GM23338 (cell line): ENCODE measurements at regions not wholly inside any gene's neighbourhood (a gene's known extent, or its start where the extent isn't known, plus 50 kb on each side); places are given as distances from the start of the nearest gene placed in this dataset.

ENCODE experiments used
- ATAC-seq: fragments of 200-7000 bp; cut with Tn5 transposase; 3 replicates; pipeline ENCODE4 v1.9.1; 2020
- DNase-seq: peaks from one replicate; pipeline ENCODE4 v3.0.0-alpha.2; 2015; ENCODE audit warnings: low spot score
- H2AFZ ChIP-seq: fragments of 200-600 bp; sonication (generic); 2 replicates; pipeline ENCODE4 v1.8.0; 2016; ENCODE audit warnings: antibody characterized with exemption, mild to moderate bottlenecking, moderate library complexity
- H3F3A ChIP-seq: fragments of 200-600 bp; sonication (generic); replicated peaks from 2 replicates; pipeline ENCODE4 v1.8.0; 2017; ENCODE audit warnings: antibody characterized with exemption, mixed run types, low read depth
- H3K27ac ChIP-seq: fragments of 200-600 bp; sonication (generic); 2 replicates; pipeline ENCODE4 v1.6.1; 2016; ENCODE audit warnings: low read depth
- H3K27me3 ChIP-seq: fragments of 200-600 bp; sonication (generic); 2 replicates; pipeline ENCODE4 v1.8.0; 2016; ENCODE audit warnings: mild to moderate bottlenecking, mixed run types, moderate library complexity; ENCODE audit not compliant: insufficient read depth
- H3K36me3 ChIP-seq: fragments of 200-600 bp; sonication (generic); 2 replicates; pipeline ENCODE4 v1.8.0; 2016; ENCODE audit warnings: mild to moderate bottlenecking; ENCODE audit not compliant: insufficient read depth
- H3K4me1 ChIP-seq: fragments of 200-600 bp; sonication (generic); 2 replicates; pipeline ENCODE4 v1.8.0; 2016; ENCODE audit warnings: mild to moderate bottlenecking, moderate library complexity; ENCODE audit not compliant: insufficient read depth
- H3K4me2 ChIP-seq: fragments of 200-600 bp; sonication (generic); 2 replicates; pipeline ENCODE4 v1.7.1; 2017; ENCODE audit warnings: mixed run types
- H3K4me3 ChIP-seq: fragments of 200-600 bp; sonication (generic); 2 replicates; pipeline ENCODE4 v1.6.1; 2016; ENCODE audit warnings: mixed run types
- H3K79me2 ChIP-seq: fragments of 200-600 bp; sonication (generic); replicated peaks from 2 replicates; pipeline ENCODE4 v1.8.0; 2017; ENCODE audit warnings: mild to moderate bottlenecking; ENCODE audit not compliant: insufficient read depth
- H3K9me2 ChIP-seq: fragments of 200-600 bp; sonication (generic); 2 replicates; pipeline ENCODE4 v1.8.0; 2017; ENCODE audit not compliant: insufficient read depth
- H4K20me1 ChIP-seq: fragments of 200-600 bp; sonication (generic); replicated peaks from 2 replicates; pipeline ENCODE4 v1.8.0; 2017; ENCODE audit warnings: mild to moderate bottlenecking; ENCODE audit not compliant: insufficient read depth
- H3K27ac Mint-ChIP-seq: 2 replicates; pipeline ENCODE4 v1.8.0; 2020; ENCODE audit warnings: inconsistent platforms, mild to moderate bottlenecking, moderate library complexity, mixed read lengths
- H3K27me3 Mint-ChIP-seq: 3 replicates; pipeline ENCODE4 v1.8.0; 2022; ENCODE audit warnings: low read depth, mild to moderate bottlenecking, moderate library complexity, mixed read lengths, inconsistent platforms; ENCODE audit not compliant: insufficient read depth, poor library complexity
- H3K36me3 Mint-ChIP-seq: 3 replicates; pipeline ENCODE4 v1.8.0; 2021; ENCODE audit warnings: low read depth, mild to moderate bottlenecking, inconsistent platforms, moderate library complexity, mixed read lengths
- H3K4me1 Mint-ChIP-seq: 3 replicates; pipeline ENCODE4 v1.8.0; 2020; ENCODE audit warnings: mild to moderate bottlenecking, inconsistent platforms, mixed read lengths
- H3K4me3 Mint-ChIP-seq: 3 replicates; pipeline ENCODE4 v1.8.0; 2021; ENCODE audit warnings: moderate library complexity, mild to moderate bottlenecking, inconsistent platforms, mixed read lengths
- H3K9me3 Mint-ChIP-seq: 3 replicates; pipeline ENCODE4 v1.8.0; 2020; ENCODE audit warnings: moderate library complexity, mild to moderate bottlenecking, inconsistent platforms, mixed read lengths
- CREB1 ChIP-seq: fragments of 250-450 bp; sonication (Bioruptor Pico); IDR thresholded peaks from 2 replicates; pipeline ENCODE4 v1.5.0; 2020; ENCODE audit warnings: low read depth, mild to moderate bottlenecking, moderate library complexity
- CTCF ChIP-seq, 2 experiments: fragments of 200-600 bp in 1 of 2; sonication (generic) in 1 of 2; conservative IDR thresholded peaks; 2 replicates each; pipeline versions ENCODE4 v1.5.1 to v1.6.1; 2016 to 2017; ENCODE audit warnings: antibody characterized with exemption in 2 of 2, low read depth in 2 of 2, mild to moderate bottlenecking in 2 of 2, moderate library complexity in 1 of 2
- ETS1 ChIP-seq: IDR thresholded peaks from 2 replicates; pipeline ENCODE4 v1.6.1; 2016; ENCODE audit warnings: antibody characterized with exemption
- EZH2 ChIP-seq: fragments of 200-600 bp; sonication (generic); IDR thresholded peaks from one replicate; pipeline ENCODE4 v1.8.0; 2017; ENCODE audit warnings: antibody characterized with exemption, mild to moderate bottlenecking, low read depth; ENCODE audit not compliant: unreplicated experiment
- EZH2phosphoT487 ChIP-seq: fragments of 200-600 bp; sonication (generic); IDR thresholded peaks from one replicate; pipeline ENCODE4 v1.8.1; 2018; ENCODE audit warnings: antibody characterized with exemption; ENCODE audit not compliant: unreplicated experiment
- JUNB ChIP-seq: IDR thresholded peaks from one replicate; pipeline ENCODE4 v1.6.1; 2016; ENCODE audit warnings: antibody characterized with exemption; ENCODE audit not compliant: unreplicated experiment
- NANOG ChIP-seq: IDR thresholded peaks from 2 replicates; pipeline ENCODE4 v1.6.1; 2016; ENCODE audit warnings: antibody characterized with exemption, borderline replicate concordance
- POLR2AphosphoS5 ChIP-seq: IDR thresholded peaks from 2 replicates; pipeline ENCODE4 v1.6.1; 2016; ENCODE audit warnings: antibody characterized with exemption, low read depth
- ZNF114 ChIP-seq: fragments of 250-450 bp; sonication (Bioruptor Pico); IDR thresholded peaks from 2 replicates; pipeline ENCODE4 v1.5.0; 2020; ENCODE audit warnings: mild to moderate bottlenecking, moderate library complexity
- ZNF331 ChIP-seq: fragments of 250-450 bp; sonication (Bioruptor Pico); IDR thresholded peaks from 2 replicates; pipeline ENCODE4 v1.5.0; 2020; ENCODE audit warnings: low read depth, mild to moderate bottlenecking, moderate library complexity

- TF ChIP-seq CTCF (conservative IDR thresholded peaks at IDR 0.05; ENCODE audit: low read depth in 2 of 2) (no peak), ETS1 (no peak), ZNF331 (CRISPR knock-in tag) (no peak), EZH2 (no peak)
Observed at GRCh38 chr9:36463467-36463866, 63.4 kb upstream of the RNF38 start (continued).

- TF ChIP-seq NANOG: no peak
- no peak for TF ChIP-seq CREB1 (CRISPR knock-in tag)
- no peak for TF ChIP-seq EZH2phosphoT487
- TF ChIP-seq ETS1: no peak
- TF ChIP-seq ZNF114: no peak
- TF ChIP-seq ZNF331 (CRISPR knock-in tag): no peak
- TF ChIP-seq POLR2AphosphoS5: no peak
- TF ChIP-seq EZH2: no peak
- no peak for TF ChIP-seq JUNB
- no peak overlapping the region for H3K4me2 ChIP-seq
- H3K4me3 ChIP-seq: no peak overlapping the region
- H4K20me1 ChIP-seq: peaks cover 57% of the 10 kb centered on the region
- peaks cover 5% of the 10 kb centered on the region; the same call in 1 of the 2 replicates for H3F3A ChIP-seq
- Mint-ChIP-seq H3K4me1 (peaks cover 20% of the 10 kb centered on the region), H3K36me3 (peaks cover 34% of the 10 kb centered on the region), H3K4me3 (no peak overlapping the region), H3K27me3 (no peaks in the 10 kb centered on the region), H3K27ac (no peak overlapping the region; the same call in 1 of the 2 replicates), H3K9me3 (no peaks in the 10 kb centered on the region)
- ATAC-seq (peak; percentile 38; the same call in 1 of the 3 replicates), DNase-seq (no peak)
- no peak overlapping the region for H2AFZ ChIP-seq
- peak overlapping the region; percentile 39; the same call in 1 of the 2 replicates for H3K27ac ChIP-seq
- peaks cover 2% of the 10 kb centered on the region for H3K79me2 ChIP-seq
- H3K36me3 ChIP-seq: peaks cover 3% of the 10 kb centered on the region; the same call in 1 of the 2 replicates
- no peaks in the 10 kb centered on the region for H3K9me2 ChIP-seq
- no peaks in the 10 kb centered on the region for H3K27me3 ChIP-seq
- H3K4me1 ChIP-seq: peaks cover 19% of the 10 kb centered on the region
Observed at GRCh38 chr9:36462245-36462644, 62.2 kb upstream of the RNF38 start.
